NCI-H526 (cell line): ENCODE measurements at regions not wholly inside any gene's neighbourhood (a gene's known extent, or its start where the extent isn't known, plus 50 kb on each side); places are given as distances from the start of the nearest gene placed in this dataset.
A peak's percentile ranks its signal among the peaks of the same experiment; 100 is the strongest.

Experiments
- DNase-seq, 2 experiments: peaks; one replicate each; lab custom pipeline; 2025; lab: John Stamatoyannopoulos, UW

DNA sequence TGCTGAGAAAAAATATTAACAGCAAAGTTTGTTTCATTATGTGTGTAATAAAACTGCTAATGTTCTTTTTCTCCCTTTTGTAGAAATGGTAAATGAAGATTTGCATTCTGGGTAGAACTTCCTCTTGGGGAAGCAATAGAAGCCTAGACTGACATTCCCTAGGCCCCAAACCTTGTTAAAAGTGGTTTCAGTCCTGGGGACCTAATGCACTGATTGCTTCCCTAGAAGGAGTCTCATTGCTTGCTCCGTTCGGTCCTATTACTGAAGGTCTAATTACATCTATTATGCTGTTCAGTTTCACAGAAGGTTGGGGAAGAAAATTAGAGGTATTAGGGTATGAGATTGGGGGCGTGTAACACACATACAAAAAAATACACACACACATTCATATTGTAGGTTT is 893.8 kb downstream of the TLE4 start:
- DNase-seq, result no peak

DNA sequence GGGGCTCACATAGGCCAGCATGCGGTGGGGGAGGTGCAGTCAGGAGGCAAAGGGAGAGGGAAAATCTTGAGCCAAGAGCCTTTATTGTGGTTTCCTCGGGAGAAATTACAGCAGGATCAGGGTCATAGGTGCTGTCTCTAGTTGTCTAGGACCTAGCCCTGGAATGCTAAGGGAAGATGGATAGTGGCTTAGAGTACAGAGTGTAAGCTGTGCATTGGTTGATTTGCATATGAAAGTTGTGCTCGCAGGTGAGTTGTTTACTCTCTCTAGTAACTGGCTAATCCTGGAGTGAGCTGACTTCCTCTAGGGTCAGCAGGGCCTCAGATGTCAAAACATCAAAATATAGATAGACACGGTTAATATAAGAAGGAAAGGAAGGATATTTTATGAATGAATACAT is 877.7 kb downstream of the TLE4 start:
- peak in 1 of 2 experiments; percentile 34 for DNase-seq

DNA sequence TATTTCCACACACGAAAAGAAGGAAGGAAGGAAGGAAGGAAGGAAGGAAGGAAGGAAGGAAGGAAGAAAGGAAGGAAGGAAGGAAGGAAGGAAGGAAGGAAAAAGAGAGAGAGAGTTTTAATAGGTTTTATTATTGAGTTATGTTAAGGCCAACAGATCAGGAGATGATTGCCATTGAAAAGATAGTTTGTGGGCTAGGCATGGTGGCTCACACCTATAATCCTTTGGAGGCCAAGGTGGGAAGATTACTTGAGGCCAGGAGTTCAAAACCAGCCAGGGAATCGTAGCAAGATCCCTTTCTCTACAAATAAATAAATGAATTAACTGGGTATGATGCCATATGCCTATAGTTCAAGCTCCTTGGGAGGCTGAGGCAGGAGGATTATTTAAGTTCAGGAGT is 877.2 kb downstream of the TLE4 start:
- DNase-seq, result no peak

DNA sequence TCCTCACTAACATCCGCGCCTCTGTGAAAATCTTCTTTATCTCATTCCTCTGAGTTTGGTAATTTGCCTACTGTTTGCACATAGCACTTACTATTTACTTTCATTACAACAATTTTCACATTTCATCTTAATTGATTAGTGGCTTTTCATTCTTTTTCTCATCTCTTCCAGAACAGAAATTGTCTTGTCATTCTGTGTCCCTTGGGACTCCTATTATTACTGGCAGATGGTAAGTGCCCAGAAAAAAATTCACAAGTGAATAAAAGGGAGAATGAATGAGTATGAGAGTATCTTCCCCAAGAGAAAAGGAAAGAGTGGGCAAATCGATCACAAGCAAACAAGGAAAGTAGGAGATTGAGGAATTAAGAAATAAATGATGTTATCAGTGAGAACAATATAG is 876.1 kb downstream of the TLE4 start:
- no peak for DNase-seq

DNA sequence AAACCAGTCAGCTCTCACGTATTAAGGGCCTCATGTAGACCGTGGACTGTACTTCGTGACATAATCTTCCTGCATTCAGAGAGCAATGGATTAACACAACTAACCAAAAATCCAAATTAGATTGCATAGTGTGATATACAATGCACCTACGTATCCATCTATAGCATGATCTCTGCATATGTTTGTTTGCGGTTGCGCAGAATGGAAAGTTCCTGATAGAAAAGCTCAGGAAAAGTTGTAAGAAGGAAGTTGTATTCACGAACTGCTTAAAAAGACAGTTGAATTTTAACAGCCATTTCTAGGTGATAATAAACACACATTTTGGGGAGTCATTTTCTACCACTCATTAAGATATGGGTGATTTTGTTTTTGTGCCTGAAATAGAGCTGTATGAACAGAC is 869.0 kb downstream of the TLE4 start:
- no peak for DNase-seq

DNA sequence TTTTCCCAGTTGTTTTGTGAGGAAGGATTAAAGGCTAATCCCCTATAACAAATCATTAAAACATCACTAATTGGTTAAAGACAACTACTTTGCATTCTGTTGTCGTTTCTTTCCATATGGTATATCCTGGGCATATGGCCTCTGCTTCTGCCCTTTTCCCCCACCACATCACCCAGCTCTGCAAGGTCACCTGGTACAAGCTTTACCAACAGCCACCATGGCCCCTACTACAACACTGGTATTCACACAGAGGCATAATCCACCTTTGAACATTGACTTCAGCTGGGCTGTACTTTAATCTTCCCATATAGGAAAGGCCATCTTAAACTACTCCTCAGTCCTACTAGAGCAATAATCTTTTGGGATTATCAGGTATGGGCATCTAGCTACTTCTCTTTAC is 866.1 kb downstream of the TLE4 start:
- DNase-seq, result no peak

DNA sequence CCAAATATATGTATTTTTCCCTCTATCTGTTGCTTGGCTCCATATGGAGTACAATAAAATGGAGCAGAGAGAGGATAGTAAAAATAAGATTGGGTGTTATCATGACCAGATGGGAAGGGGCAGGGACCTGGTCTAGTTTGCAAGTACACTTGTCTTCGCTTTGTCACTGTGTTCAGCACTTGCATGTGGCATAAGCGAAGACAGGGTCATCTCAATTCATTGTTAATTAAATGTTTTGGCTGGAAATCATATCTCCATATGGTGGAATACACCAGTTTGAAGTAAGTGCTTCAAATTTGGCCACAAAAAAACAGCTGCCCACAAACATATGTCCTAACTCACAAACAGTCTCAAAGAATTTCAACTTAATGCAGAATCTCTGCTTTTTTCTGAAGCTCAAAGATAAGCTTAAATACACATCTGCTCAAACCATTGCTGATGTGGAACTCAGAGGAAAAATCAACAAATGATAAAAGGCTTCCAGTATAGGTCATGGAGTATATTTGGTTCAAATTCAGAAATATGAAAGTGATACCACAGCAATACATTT is 865.4 kb downstream of the TLE4 start:
- DNase-seq, result no peak

DNA sequence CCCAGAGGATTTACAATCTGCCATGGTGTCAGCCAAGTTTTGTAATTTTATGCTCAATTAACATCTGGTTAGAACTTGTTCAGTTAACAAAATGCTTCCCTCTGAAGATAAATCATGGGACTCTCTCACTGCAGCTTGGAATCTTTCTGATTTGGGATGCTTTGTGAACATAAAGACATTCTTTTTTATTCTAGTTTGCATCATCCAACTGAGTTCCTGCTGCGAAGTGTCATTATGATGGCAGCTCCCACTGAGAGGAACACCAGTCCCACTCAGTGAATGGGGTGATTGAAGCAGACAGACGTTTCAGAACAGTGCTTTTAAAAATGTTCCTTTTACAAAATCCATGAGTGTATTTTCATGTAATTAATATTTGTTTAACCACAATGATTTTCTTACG is 863.8 kb downstream of the TLE4 start:
- no peak for DNase-seq

DNA sequence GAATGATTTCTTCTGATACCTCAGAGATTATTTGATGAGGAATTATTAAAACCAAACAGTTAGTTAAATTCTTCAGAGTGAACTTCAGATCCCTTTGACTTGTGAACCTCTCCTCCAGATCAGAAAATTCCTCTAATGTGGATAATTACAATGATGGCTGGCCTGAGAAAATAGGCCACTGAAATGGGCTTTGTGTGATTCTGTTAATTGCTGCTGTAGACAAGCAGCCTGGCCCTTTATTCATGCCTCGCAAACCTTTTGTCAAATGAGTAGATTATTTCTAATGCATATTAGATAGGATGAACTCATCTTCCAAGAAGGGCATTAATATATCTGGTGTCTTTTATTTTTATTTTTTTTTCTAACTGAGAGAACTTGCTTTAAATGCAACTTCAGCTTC is 855.2 kb downstream of the TLE4 start:
- no peak for DNase-seq

DNA sequence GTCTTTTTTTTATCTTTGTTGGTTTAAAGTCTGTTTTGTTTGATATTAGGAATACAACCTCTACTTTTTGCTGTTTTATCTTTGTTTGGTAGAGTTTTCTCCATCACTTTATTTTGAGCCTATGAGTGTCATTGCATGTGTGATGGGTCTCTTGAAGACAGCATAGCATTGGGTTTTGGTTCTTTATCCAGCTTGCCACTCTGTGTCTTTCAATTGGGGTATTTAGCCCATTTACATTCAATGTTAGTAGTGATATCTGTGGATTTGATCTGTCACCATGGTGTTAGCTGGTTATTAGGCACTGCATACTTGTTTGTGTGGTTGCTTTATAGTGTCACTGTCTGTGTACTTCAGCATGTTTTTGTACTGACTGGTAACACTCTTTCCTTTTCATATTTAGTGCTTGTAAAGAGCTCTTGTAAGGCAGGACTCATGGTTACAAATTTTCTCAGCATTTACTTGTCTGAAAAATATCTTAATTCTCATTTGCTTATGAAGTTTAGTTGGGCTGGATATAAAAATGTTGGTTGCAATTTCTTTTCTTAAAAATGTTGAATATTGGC is 845.5 kb downstream of the TLE4 start:
- no peak for DNase-seq

DNA sequence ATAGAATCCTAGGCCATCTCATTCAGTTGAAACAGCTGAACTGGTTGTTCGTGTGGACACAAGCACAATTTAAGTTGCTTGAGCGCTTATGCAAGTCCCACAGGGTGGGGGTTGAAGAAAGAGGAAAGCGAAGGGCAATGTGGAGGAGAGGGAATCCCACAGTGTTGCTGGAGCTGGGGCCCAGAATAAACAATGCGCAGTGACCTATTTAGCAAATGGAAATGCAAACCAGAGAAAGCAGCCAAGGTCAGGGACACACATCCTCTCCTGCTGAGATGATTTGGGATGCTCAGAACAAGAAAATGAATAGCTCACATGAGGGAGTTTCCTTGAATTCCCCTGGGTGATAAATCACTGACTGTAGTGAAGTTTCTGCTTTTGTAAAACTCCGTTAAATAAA is 838.3 kb downstream of the TLE4 start:
- DNase-seq, result peak; percentile 14

DNA sequence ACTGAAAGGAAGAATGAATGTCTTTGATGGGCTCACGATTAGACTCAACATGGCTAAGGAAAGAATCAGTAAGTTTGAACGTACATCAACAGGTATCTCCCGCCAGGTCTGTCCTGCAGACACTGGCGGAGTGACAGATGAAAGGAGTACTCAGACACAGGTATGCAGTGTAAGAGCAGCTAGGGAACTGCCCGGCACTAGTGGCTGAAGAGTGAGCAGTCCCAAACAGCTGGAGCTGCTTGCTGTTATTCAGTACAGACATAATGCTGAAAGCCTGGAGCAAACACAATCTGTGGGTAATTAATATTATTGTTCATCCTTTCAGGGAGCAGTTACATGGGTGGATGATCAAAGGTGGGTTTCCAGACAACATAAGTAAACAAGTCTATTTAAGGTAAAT is 835.5 kb downstream of the TLE4 start:
- no peak for DNase-seq

DNA sequence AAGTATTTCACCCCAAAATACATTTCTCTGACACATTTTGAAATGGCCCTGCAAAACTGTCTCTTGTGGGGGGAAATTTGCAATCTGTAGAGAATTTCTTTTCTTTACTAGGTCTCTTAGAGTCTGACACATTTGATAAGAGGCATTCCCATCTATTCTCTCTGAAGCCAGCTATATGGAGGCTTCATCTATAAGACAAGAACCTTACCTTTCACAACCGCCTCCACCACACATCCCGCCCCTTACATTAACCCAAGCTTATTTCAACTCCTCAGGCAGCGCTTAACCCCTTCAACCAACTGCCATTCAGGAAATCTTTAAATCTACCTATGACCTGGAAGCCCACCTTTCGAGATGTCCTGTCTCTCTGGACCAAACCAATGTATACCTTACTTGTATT is 829.5 kb downstream of the TLE4 start:
- no peak for DNase-seq

DNA sequence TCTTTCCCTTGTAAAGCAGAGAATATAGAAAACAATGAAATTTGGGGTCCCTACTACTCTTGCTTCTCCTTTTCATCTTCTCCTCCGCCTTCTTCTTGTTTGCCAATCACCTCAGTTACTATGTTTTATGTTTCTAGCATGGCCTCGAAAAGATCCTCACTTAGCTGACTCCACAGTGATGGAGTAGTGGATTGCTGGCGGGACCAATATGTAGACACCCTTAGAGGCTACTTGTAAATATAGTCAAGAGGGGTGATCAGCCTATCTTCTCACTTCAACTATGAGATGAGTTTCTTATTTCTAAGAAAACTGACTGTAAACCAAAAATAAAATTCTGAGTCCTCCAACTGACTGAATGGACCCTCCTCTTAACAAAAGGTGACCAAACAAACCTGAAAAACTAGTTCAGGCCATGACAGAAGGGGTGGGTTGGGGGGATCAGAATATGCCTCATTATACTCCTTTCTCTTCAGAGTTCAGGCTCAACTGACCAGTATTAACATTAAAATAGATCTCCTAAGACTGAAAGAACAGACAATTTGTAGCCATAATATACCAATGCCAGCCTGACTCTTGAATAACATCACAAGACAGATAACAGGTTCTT is 829.0 kb downstream of the TLE4 start:
- DNase-seq, result no peak

DNA sequence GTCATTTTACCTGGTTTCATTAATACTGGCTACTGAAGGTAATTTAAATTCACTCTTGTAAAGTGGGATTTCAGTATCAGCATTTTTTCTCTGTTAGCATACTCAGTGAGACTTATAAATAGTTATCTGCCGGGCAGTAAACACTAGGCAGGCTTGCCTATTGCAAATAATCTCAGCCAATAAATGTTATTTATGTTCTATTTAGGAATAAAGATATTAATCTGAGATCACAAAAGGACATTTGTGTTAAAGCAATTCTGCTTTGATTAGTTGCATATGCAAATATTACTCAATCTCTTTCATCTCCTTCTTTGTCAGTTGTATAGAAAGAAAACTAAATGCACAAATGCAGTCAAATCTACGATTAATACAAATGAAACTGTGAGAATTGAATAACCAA is 827.8 kb downstream of the TLE4 start:
- DNase-seq, result no peak

DNA sequence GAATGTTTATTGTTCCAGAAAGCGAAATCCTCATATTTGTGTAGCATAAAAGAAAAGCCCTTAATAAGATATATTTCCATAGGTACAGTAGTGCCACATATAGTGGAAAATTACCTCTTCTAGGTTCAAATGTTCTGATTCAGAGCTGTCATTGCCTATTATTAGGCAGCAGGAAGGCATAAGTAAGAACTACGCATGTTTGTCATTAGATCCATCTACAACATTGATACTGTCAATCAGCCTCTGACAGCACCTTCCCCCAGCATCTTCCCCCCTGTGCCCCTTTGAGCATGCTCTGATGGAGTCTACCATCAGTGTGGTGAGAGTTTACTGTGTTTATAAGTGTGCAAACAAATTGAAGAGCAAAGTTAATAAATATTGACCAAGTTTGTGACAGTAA is 816.1 kb downstream of the TLE4 start:
- DNase-seq, result no peak

DNA sequence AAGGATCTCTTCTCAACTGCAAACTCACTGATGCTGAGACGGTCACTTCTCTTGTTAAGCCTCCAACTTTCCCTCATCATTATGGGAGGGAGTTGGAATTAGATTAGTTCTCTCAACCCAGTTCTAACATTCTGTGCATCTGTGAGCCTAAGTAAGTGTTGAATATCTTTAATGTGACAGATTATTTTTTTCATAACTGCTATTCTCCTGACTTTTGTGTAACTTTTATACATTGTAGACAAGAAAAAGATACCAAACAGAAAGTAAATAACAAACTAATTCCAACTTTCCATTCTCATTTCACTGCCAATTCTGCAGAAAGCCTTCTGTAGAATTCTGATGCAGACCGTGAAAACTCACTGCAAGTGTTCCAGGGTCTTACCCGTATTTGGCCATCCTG is 813.5 kb downstream of the TLE4 start:
- no peak for DNase-seq

DNA sequence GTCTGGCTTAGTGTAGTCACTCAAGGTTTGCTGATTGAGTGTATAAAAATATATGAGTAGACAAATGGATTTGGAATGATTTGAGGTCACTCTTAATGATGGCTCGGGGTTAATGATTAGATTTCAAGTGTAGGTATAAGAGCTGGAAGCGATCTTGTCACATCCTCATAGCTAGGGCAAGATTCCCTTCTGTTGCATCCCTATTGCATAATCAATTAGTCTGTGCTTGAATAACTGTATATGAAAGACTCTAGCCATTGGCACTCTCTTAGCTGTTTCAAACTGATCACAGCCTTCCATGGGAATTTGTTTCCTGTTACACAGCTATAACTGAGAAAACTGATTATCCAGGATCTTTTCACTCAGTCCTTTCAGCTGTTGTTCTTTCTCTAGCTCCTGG is 811.6 kb downstream of the TLE4 start:
- no peak for DNase-seq

DNA sequence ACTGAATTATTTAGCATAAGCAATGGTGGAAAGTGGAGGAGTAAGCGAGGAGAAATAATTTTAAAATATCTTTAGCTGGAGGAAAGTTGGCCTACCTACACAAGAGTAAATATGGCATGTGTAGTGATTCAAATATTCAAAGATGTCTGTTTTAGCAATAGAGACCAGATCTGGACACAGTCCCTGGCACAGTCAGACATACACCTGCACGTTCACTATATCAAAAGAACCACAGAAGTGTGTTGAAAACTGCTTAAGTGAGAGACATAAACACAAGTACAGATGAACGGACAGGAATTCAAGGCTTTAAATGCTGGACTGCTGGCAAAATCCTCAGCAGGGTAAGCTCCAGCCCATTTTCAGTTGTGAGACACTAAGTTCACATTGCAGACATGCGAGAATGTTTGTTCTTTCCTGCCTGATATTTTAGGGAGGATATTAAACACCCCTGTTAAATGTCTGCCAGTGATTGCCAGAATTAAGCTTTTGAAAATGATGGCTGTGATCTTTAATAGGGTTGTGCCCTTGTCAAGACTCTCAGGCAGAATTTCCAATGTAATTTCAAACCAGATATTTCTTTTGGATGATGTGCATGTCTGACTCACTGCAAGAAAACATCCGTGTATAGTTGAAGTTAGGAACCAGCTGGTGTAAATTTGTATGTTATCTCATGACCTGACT is 810.6 kb downstream of the TLE4 start:
- DNase-seq, result no peak

DNA sequence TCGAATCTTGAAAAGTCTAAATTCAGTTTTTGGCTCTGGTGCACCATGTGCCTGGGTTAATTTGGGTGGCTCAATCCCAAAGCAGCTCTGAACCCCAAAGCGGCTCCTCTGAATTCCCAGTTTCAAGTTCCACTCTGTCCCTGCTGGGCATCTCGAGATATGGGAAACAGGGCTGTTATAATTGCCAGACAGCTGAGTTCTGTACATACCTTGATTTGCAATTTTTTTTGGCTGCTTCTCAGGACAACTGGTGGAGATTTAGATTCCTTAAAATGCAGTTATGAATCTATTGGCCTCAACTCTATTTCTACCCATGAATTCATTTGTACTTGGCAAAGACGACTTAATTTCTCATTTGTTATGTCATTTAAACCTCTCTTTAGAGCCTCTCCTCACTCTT is 808.5 kb downstream of the TLE4 start:
- no peak for DNase-seq

DNA sequence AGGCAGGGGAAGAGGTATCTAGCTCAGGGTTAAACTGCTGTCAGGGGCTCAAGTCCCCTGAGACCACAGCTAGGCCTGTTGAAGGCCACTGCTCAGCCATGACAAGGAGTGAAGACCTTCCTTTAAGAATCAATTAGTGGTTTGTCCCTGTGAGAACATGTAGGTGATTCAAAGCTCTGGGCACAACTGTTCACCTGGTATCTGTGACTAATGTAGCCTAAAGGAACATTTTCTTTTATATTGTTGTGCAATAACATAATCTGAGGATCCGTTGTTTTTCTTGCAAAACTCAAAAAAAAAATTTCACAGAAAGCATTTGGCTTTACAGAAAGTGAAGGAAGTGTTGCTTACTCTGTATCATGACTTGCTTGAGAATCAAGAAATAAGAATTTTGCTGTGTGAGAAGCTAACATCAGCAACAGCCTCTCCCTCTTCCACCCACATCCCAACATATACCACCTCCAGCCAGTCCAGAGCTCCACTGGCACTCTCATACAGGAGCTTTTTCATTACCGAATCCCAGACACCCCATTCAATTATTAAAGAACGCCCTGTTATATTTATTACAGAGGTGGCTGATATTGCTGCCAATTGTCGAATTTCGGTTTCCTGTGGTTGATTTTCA is 807.0 kb downstream of the TLE4 start:
- DNase-seq, result no peak

DNA sequence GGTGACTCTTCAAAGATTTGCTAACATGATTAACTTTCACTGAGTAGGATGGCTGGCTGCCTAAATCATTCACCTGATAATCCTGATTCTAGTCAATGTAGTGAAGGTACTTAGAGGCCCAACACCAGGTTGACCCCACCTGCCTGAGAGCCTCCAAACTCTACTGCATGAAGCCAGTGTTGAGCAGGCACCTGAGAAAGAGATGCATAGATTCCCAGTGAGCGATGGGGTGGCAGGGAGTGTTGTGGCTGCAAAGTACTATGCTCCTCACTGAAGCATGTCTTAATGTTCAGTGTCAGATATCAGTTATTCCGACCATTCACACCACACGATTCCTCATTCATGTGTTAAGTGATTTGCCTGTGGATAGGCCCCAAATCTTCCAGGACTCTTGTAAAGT is 804.4 kb downstream of the TLE4 start:
- no peak for DNase-seq

DNA sequence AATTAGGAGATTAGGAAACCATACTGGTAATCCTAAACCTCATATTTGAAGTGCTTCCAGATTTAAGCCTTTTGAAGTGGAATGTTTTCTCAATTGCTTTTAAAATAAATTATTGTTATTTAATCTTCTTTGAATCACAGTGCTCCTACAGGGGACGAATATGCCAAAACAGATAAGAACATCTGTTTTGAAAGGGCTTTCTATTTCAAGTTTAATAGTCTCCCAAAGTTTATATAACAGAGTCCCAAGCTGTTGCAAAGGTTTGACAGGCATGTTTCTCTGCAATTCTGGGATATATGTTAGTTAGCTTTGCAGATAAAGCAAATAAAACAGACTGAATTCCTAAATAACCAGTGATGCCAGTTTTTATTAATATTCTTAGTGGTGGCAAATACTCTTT is 803.7 kb downstream of the TLE4 start:
- no peak for DNase-seq
